Fibroblast of peridontal ligament (primary cell): ENCODE measurements at regions not wholly inside any gene's neighbourhood (a gene's known extent, or its start where the extent isn't known, plus 50 kb on each side); places are given as distances from the start of the nearest gene placed in this dataset.

Source experiments
- DNase-seq: peaks from one replicate; pipeline ENCODE4 v3.0.0-alpha.2; 2010; ENCODE audit errors: extremely low read depth

- DNase-seq = no peak
These were observed 235.6 kb downstream of the KCNA4 start for GRCh38 chr11:29781268-29781667.

- DNase-seq = no peak
These were observed 236.1 kb downstream of the KCNA4 start for GRCh38 chr11:29780756-29781155.

- no peak for DNase-seq
These were observed 243.1 kb downstream of the KCNA4 start for GRCh38 chr11:29773656-29774264.

- DNase-seq = no peak
These were observed 260.0 kb downstream of the KCNA4 start for GRCh38 chr11:29756871-29757270.

GRCh38 chr11:29755474-29755873, 261.4 kb downstream of the KCNA4 start:
- no peak for DNase-seq

- no peak for DNase-seq
These were observed 265.2 kb downstream of the KCNA4 start for GRCh38 chr11:29751618-29752017.

GRCh38 chr11:29750392-29750791, 266.4 kb downstream of the KCNA4 start:
- no peak for DNase-seq

- DNase-seq = no peak
These were observed 282.5 kb downstream of the KCNA4 start for GRCh38 chr11:29734287-29734686.

GRCh38 chr11:29713831-29714320, 303.0 kb downstream of the KCNA4 start:
- no peak for DNase-seq

GRCh38 chr11:29712616-29713015, 304.2 kb downstream of the KCNA4 start:
- no peak for DNase-seq

- DNase-seq = no peak
These were observed 308.9 kb downstream of the KCNA4 start for GRCh38 chr11:29707924-29708323.

- no peak for DNase-seq
These were observed 331.5 kb downstream of the KCNA4 start for GRCh38 chr11:29685361-29685760.

GRCh38 chr11:29682856-29683255, 334.0 kb downstream of the KCNA4 start:
- DNase-seq = no peak

- no peak for DNase-seq
These were observed 336.8 kb downstream of the KCNA4 start for GRCh38 chr11:29679996-29680395.

GRCh38 chr11:29676993-29677392, 339.8 kb downstream of the KCNA4 start:
- no peak for DNase-seq

GRCh38 chr11:29669310-29669709, 347.5 kb downstream of the KCNA4 start:
- no peak for DNase-seq

- no peak for DNase-seq
These were observed 359.1 kb downstream of the KCNA4 start for GRCh38 chr11:29657709-29658108.

GRCh38 chr11:29656597-29656996, 360.2 kb downstream of the KCNA4 start:
- DNase-seq = no peak

- no peak for DNase-seq
These were observed 371.5 kb downstream of the KCNA4 start for GRCh38 chr11:29645373-29645772.

GRCh38 chr11:29641201-29641600, 375.6 kb downstream of the KCNA4 start:
- no peak for DNase-seq

GRCh38 chr11:29634744-29635143, 382.1 kb downstream of the KCNA4 start:
- no peak for DNase-seq

GRCh38 chr11:29634244-29634643, 382.6 kb downstream of the KCNA4 start:
- peak; percentile 5 for DNase-seq

- DNase-seq = no peak
These were observed 387.5 kb downstream of the KCNA4 start for GRCh38 chr11:29629286-29629685.

GRCh38 chr11:29628609-29629008, 388.2 kb downstream of the KCNA4 start:
- no peak for DNase-seq
